HG02678 (cell line): ENCODE measurements at regions not wholly inside any gene's neighbourhood (a gene's known extent, or its start where the extent isn't known, plus 50 kb on each side); places are given as distances from the start of the nearest gene placed in this dataset.

Experiments used
- ATAC-seq: cut with Tn5 transposase; IDR thresholded peaks from one replicate; pipeline ENCODE4 v1.9.1; 2021; ENCODE audit warnings: mild to moderate bottlenecking, moderate library complexity; ENCODE audit not compliant: unreplicated experiment

DNA sequence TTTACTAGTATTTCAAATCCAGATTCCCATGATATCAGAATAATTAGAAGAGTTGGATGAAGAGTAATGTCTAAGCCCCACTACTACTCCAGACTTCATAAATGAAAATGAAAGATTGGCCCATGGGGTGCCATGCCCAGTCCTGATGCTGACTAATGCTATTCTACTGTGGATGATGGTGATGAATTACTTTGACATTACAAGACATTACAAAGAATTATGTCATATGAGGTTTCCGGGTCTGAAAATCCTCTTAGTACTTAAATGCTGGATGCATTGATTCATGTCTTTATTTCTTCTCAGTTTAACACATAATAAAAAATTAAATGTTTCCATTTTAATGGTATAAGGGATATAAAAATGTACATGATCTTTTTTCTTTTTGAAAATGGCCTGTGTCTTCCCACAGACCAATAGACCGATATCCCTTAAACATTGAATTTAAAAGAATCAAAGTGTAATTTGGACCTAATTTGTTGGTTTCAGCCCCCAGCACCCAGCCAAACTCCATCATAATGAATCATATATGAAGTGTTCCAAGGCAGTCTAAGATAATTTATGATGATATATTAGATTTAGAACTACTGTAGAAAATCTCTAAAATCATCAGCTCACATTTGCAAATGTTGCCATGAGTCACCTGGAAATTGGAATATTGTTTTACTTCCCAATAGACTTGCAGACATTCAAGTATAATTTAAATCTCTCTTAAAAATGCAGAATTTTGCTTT, 223.6 kb upstream of the SGCD start:
- ATAC-seq, result no peak

GRCh38 chr5:156109317-156110023, 217.5 kb upstream of the SGCD start:
- ATAC-seq, result no peak

GRCh38 chr5:156119692-156120091, 207.3 kb upstream of the SGCD start:
- no peak for ATAC-seq

- ATAC-seq, result no peak
These were observed 206.2 kb upstream of the SGCD start for GRCh38 chr5:156120777-156121176.

DNA sequence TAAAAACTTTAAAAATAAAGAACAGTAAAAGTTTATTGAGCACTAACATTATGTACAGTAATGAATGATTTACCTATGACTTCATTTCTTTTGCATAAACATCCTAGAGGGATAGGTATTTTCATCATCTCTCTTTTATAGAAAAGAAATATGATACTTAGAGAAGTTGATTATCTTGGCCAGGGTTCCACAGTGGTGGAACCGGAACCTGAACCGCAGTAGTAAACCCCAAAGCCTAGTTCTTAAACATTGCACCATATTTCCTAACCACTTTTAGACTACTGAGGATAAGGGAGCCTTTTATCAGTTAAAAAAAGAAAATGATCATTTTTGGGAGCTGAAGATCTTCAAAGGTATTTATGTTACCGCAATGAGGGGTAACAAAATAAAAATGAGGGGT, 205.7 kb upstream of the SGCD start:
- no peak for ATAC-seq

- ATAC-seq, result no peak
These were observed 205.1 kb upstream of the SGCD start for GRCh38 chr5:156121882-156122281.

GRCh38 chr5:156124708-156125107, 202.3 kb upstream of the SGCD start:
- no peak for ATAC-seq

DNA sequence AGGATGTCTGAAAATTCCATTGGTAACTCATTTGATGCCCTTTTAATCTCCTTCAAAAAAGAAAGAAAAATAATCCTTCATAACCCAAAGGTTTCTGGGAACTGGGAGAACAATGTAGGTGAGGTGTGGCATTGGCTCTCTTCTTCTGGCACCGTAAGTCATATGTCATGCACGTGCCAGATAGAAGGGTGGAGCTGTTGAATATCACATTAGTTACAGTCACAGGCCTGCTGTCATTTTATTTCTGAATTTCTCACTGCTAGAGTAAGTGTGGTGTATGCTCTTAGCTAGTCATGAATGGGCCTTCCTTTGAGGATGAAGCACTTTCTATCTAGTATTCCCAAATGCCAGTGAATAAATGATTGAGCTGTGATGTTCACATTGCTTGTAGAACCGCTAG, 201.8 kb upstream of the SGCD start:
- ATAC-seq, result no peak

DNA sequence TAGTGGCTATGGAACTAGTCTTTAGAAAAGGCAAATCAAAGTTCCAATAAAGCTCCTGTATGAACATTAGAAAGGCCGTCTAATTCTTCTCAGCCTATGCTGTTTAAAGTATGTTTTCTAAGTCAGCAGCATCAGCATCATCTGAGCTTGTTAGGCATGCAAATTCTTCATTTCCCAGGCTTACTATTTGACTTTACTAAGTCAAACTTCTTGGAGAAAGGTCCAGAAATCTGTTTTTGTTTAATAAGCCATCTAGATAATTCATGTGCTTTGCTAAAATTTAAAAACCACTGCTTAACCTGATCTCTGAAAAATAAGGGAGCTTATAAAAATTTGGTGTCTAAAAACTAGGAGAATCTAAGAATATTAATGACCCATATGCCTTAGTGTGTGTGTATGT, 200.2 kb upstream of the SGCD start:
- ATAC-seq, result no peak

DNA sequence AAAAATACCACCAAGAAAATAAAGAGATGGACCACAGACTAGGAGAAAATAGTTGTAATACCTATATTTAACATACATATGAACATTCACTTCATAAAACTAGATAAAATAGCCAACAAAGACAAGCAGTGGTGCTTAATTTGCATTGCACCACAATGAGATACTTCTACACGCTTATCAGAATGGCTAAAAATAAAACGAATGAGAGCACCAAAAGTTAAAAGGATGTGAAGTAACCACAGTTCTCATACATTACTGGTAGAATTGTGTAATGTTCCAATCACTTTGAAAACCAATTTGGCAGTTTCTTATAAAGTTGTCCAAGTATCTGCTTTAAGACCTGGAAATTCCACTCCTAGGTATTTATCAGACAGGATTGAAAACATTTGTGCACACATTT, 198.9 kb upstream of the SGCD start:
- no peak for ATAC-seq

DNA sequence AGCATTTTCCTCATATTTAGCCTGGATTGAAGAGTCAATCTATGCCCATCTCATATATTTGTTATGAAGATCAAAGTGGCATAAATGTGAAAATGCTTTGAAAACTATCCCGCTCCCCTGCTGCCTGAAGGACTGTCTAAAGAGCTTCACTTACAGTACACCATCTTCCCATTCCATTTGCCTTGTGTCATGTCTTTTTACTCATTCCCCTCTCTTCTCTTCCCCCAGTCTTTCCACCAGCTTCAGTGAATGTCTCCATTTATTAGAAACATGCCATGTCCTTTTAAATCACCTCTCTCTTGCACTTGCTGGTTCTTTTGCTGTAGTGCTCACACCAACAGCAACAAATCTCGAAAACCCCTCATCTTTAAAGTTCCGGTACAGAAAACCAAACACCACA, 192.7 kb upstream of the SGCD start:
- no peak for ATAC-seq

GRCh38 chr5:156135531-156135930, 191.4 kb upstream of the SGCD start:
- ATAC-seq, result no peak

- ATAC-seq, result no peak
These were observed 189.7 kb upstream of the SGCD start for GRCh38 chr5:156137071-156137869.

DNA sequence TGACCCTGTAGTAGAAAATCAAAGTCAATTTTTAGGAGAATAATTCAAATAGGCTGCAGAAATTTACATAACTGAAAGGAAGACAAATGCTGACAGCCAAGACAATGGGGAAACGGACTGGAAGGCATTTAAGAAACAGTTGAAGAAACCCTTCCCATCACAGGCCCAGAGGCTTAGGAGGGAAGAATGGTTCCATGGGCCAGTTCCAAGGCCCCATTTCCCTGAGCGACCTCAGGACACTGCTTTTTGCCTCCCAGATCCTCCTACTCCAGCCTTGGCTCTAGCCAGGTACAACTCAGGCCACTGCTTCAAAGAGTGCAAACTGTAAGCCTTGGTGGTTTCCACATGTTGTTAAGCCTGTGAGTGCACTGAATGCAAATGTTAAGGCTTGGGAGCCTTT, 184.1 kb upstream of the SGCD start:
- no peak for ATAC-seq

DNA sequence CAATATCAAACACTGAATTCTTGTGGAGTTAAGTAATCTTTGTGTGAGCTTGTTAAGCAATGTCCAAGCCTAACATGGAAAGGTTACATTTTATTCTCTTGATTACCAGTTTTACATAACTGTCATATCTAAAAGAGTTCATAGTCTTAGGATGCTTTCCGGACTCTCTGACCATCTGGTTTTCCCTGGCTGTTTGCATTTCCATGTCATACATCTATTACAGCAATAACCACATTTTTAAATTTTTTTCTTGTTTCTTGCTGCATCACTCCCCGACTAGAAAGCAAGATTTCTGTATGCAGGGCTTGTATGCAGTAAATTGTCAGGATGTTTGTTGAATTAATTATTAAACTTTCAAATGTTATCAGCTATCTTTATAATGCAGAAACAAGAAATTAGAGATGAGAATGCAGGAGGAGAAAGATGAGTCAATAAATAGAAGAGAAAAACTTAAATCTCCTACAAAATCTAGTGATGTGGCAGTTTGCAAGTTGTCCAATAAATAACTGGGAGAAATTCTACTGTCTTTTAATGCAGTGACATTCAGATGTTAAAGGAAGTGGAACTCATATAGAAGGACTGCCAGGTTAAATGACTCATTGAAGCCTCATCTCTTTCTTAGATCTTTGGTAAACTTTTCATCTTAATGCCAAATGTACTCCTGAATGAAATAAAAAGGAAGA, 179.6 kb upstream of the SGCD start:
- no peak for ATAC-seq

DNA sequence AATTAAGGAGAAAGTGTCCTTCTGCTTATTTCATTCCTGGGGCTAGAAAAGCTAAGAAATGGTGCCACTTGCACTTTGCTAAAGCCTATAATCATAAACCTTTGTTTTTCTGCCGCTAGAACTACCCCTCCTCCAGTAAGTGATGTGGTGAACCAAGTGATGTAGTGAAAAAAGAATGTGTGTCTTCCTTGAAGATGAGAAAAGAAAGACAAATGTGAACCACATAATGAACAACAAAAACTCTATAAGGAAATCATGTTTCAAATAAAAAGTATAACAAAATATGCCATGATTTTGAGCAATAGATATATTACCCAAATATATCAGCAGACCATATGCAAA, 179.0 kb upstream of the SGCD start:
- ATAC-seq, result no peak

DNA sequence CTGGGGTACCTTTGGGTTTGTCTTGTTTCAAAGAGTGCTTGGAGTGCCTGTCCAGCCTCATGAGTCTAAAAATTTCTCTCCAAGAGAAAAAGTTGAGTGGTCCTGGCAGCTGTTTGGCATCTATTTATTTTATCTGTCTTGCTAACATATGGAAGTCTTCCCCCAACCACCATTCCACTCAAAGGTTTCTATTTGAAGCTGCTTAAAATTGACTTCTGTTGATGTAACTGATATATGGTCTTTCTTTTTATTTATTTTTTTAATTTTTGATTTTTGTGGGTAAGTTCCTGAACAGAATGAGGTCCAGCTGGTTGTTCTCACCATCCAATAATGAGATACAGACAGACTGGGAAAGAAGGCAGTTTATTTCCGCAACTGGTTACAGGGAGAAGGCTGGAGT, 178.7 kb upstream of the SGCD start:
- ATAC-seq, result no peak

DNA sequence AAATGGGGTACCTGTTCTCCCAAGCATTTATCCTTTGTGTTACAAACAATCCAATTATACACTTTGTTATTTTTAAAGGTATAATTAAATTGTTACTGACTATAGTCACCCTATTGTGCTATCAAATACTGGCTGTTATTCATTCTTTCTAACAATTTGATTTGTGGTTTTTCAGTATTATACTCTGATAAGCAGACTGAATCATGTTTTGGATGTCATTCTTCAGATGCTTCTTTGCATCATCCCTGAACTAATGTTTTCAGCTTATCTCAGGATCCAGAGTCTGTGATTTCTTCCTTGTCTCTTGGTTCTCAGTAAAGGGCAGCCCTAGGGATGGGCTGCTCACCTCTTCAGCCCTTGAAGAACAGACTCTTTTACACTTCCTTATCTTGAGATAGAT, 177.8 kb upstream of the SGCD start:
- ATAC-seq, result no peak

DNA sequence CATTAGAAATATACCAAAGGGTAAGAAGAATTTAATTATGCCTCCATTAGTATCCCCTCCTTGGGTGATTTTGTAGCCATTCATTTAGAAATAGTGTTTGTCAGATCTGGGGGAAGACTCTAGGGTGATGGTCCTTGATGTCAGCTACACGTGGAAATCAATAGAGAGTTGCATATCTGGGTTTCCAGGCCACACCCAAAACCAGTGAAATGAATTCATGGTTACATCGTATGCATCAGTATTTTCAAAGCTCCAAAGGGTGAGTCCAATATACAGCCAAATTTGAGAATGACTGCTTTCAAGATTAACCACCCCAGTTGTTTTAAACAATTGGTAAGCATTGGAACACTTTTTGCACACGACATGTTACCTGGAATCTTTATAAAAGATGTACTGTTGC, 173.4 kb upstream of the SGCD start:
- ATAC-seq, result no peak

DNA sequence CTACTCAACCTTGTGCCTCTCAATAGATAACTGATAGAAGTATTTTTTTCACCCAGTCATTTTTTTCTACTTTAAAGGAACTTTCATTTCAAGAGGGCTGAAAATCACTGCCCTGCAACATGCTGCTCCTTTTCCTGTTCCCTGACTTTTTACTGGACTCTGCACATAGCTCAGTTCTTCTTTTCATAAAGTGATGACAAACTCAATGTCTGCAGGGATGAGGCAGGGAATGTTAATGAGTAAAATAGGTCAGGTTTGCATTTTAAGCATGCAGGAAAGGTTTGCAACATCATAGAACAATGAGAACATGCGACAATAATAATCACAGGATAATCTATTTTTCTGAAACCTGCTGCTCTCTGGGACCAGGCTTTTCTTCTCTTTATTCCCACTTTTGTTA, 172.2 kb upstream of the SGCD start:
- ATAC-seq, result no peak

GRCh38 chr5:156155598-156155997, 171.4 kb upstream of the SGCD start:
- ATAC-seq, result no peak

DNA sequence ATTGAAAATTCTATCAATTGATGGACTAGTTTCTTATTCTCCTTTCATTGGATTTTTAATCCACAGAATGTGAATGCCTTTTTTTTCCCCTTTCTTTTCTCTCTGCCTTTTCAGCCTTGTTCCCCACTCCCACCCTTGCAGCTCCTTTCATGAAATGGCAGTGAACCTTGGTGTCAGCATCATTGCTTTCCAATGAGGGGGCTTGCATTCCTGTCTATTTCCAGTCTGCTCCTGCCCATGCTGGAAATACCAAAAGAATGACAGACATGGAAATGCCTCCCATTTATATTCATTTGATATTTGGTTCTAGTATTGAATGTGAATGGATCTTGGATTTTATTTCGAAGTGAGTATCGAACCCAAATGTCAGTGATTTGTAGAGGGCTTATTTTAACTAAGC, 162.7 kb upstream of the SGCD start:
- ATAC-seq, result no peak
